Bronchial epithelial cell (primary cell): ENCODE measurements at regions not wholly inside any gene's neighbourhood (a gene's known extent, or its start where the extent isn't known, plus 50 kb on each side); places are given as distances from the start of the nearest gene placed in this dataset.

Experiments used
- DNase-seq: peaks from one replicate; pipeline ENCODE4 v3.0.0-alpha.2; 2010; ENCODE audit warnings: low read depth
- FAIRE-seq: peaks from 2 replicates; lab custom pipeline; 2011; peaks lifted over from hg19 to GRCh38; lab: Jason Lieb, UNC
- H3K27me3 ChIP-seq: 2 replicates; pipeline ENCODE4 v1.5.1; 2011; ENCODE audit warnings: low read length; ENCODE audit not compliant: control insufficient read depth, insufficient read depth
- H3K36me3 ChIP-seq: 2 replicates; pipeline ENCODE4 v1.5.1; 2011; ENCODE audit warnings: low read length; ENCODE audit not compliant: control insufficient read depth, insufficient read depth
- H3K4me3 ChIP-seq: 2 replicates; pipeline ENCODE4 v1.5.1; 2011; ENCODE audit warnings: mild to moderate bottlenecking, low read depth, low read length, control low read depth
- CTCF ChIP-seq: IDR thresholded peaks from 2 replicates; pipeline ENCODE4 v1.5.1; 2011; ENCODE audit warnings: mild to moderate bottlenecking, moderate library complexity, low read length, control low read depth, inconsistent platforms; ENCODE audit not compliant: insufficient read depth, severe bottlenecking

DNA sequence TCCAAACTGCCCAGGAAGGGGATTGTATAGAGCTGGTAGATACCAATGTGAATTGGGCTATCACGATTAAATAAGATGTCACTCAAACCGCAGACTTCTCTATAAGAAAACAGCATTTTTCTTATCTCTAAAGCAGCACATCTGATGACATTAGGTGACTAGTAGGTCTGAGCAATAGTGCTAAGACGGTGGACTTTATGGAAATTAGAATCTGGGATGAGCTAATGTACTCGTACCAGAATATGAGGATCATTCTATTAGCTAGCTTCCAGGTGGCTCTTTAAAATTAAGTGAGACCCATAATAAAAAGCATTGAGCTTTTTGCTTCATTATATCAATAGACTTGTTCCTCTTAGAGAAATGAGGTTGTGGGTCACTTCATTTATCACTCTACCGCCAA lies 130.0 kb upstream of the MC4R start:
- TF ChIP-seq CTCF: no peak
- H3K36me3 ChIP-seq: no peaks in the 10 kb centered on the region
- no peak overlapping the region for H3K4me3 ChIP-seq
- no peak for DNase-seq
- no peak for FAIRE-seq
- H3K27me3 ChIP-seq: no peaks in the 10 kb centered on the region

GRCh38 chr18:60503199-60503598 lies 130.6 kb upstream of the MC4R start:
- FAIRE-seq (no peak), DNase-seq (no peak)
- TF ChIP-seq CTCF: no peak
- no peaks in the 10 kb centered on the region for H3K27me3 ChIP-seq
- no peaks in the 10 kb centered on the region for H3K36me3 ChIP-seq
- no peak overlapping the region for H3K4me3 ChIP-seq

- H3K27me3 ChIP-seq: no peaks in the 10 kb centered on the region
- FAIRE-seq (no peak), DNase-seq (peak; percentile 17)
- TF ChIP-seq CTCF: no peak
- no peaks in the 10 kb centered on the region for H3K36me3 ChIP-seq
- no peak overlapping the region for H3K4me3 ChIP-seq
Observed at GRCh38 chr18:60506190-60506589, 133.6 kb upstream of the MC4R start.

DNA sequence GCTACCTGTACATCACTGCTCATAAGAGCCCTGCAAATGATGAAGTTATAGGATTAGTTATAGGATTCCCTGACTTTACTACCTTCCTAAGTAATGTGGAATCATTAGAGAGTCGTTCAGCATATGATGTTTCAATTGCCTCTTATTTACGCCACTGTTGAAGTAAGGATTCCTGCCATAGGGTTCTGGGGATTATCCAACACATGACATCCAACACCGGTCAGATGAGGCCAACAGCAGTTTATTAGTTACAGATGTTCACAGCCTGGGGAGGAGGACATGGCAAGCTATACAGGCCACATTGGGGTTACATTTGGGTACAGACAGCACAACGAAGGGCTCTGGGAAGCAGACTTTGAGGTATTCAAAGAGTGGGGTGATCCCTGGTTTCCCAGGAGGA lies 134.1 kb upstream of the MC4R start:
- Histone ChIP-seq H3K27me3 (no peaks in the 10 kb centered on the region), H3K36me3 (no peaks in the 10 kb centered on the region), H3K4me3 (no peak overlapping the region)
- DNase-seq (no peak), FAIRE-seq (no peak)
- TF ChIP-seq CTCF: no peak

DNA sequence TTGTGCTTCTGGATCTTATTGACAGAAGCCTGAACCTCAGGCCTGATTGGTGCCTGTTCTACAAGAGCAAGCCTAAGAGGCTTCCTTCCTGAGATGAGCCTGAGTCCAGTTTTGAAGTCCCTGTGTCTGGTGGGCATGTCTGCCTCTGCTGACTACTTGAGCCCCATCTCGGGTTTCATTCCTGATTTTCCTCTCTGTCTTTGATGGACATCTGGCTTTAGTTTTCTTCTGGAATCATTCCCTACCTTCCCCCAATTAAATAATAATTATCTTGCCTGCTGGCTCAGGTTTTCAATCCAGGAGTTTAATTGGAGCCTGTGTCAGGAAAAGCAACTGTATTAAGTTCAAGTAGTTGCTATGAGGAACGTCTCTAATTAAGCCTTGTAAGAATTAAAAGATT lies 135.5 kb upstream of the MC4R start:
- FAIRE-seq: no peak
- Histone ChIP-seq H3K4me3 (no peak overlapping the region), H3K36me3 (no peaks in the 10 kb centered on the region), H3K27me3 (no peaks in the 10 kb centered on the region)
- no peak for TF ChIP-seq CTCF
- no peak for DNase-seq

GRCh38 chr18:60534538-60534937 lies 162.0 kb upstream of the MC4R start:
- no peaks in the 10 kb centered on the region for H3K36me3 ChIP-seq
- DNase-seq: peak; percentile 74
- no peak for TF ChIP-seq CTCF
- H3K27me3 ChIP-seq: no peaks in the 10 kb centered on the region
- H3K4me3 ChIP-seq: no peak overlapping the region
- FAIRE-seq: no peak
